HepG2 (cell line): ENCODE measurements at regions not wholly inside any gene's neighbourhood (a gene's known extent, or its start where the extent isn't known, plus 50 kb on each side); places are given as distances from the start of the nearest gene placed in this dataset.

Experiments used
- AFF4 ChIP-seq: sonication (generic); formaldehyde crosslinking; IDR thresholded peaks from 2 replicates; pipeline ENCODE4 v1.4.0; 2020; ENCODE audit warnings: missing genetic modification reagents
- ELF3 ChIP-seq: IDR thresholded peaks from 2 replicates; pipeline ENCODE4 v1.6.1; 2016; ENCODE audit warnings: missing genetic modification reagents, missing compliant biosample characterization
- ETV5 ChIP-seq: IDR thresholded peaks from 2 replicates; pipeline ENCODE4 v1.6.1; 2018; ENCODE audit warnings: missing biosample characterization, missing genetic modification reagents, inconsistent platforms, borderline replicate concordance
- POLR2AphosphoS2 ChIP-seq: IDR thresholded peaks from 2 replicates; pipeline ENCODE4 v1.6.1; 2011; ENCODE audit warnings: low read depth, low read length, improper control_type of control experiment
- TERF1 ChIP-seq: sonication (generic); formaldehyde crosslinking; IDR thresholded peaks from 2 replicates; pipeline ENCODE4 v1.8.0; 2022; ENCODE audit warnings: mild to moderate bottlenecking, missing genetic modification reagents, moderate library complexity
- XRCC5 ChIP-seq: fragments of 200-400 bp; formaldehyde crosslinking; optimal IDR thresholded peaks from 2 replicates; pipeline ENCODE3; 2017; ENCODE audit warnings: mild to moderate bottlenecking, low read length
- ZFP37 ChIP-seq: sonication (generic); formaldehyde crosslinking; IDR thresholded peaks from 2 replicates; pipeline ENCODE4 v1.4.0; 2020; ENCODE audit warnings: missing genetic modification reagents, borderline replicate concordance
- ZFP91 ChIP-seq: sonication (generic); formaldehyde crosslinking; IDR thresholded peaks from 2 replicates; pipeline ENCODE4 v1.9.0; 2022; ENCODE audit warnings: missing genetic modification reagents, mild to moderate bottlenecking, borderline replicate concordance
- ZKSCAN1 ChIP-seq: fragments of 150-350 bp; IDR thresholded peaks from 2 replicates; pipeline ENCODE4 v1.6.1; 2014; ENCODE audit warnings: low read length
- ZNF12 ChIP-seq: sonication (generic); formaldehyde crosslinking; IDR thresholded peaks from 2 replicates; pipeline ENCODE4 v1.5.0; 2020; ENCODE audit warnings: missing genetic modification reagents
- ZNF160 ChIP-seq: sonication (generic); formaldehyde crosslinking; IDR thresholded peaks from 2 replicates; pipeline ENCODE4 v1.8.0; 2022; ENCODE audit warnings: mild to moderate bottlenecking, inconsistent platforms, missing genetic modification reagents
- ZNF549 ChIP-seq: sonication (generic); formaldehyde crosslinking; IDR thresholded peaks from 2 replicates; pipeline ENCODE4 v1.5.0; 2020; ENCODE audit warnings: missing genetic modification reagents
- ZNF558 ChIP-seq: sonication (generic); formaldehyde crosslinking; IDR thresholded peaks from 2 replicates; pipeline ENCODE4 v1.9.0; 2022; ENCODE audit warnings: mild to moderate bottlenecking, missing genetic modification reagents, borderline replicate concordance
- ZNF678 ChIP-seq: sonication (generic); formaldehyde crosslinking; IDR thresholded peaks from 2 replicates; pipeline ENCODE4 v1.4.0; 2020; ENCODE audit warnings: mild to moderate bottlenecking, missing genetic modification reagents
- ZNF768 ChIP-seq: sonication (generic); formaldehyde crosslinking; IDR thresholded peaks from 2 replicates; pipeline ENCODE4 v1.4.0; 2020; ENCODE audit warnings: missing genetic modification reagents
- ZNF775 ChIP-seq: sonication (generic); formaldehyde crosslinking; IDR thresholded peaks from 2 replicates; pipeline ENCODE4 v1.4.0; 2020; ENCODE audit warnings: missing genetic modification reagents, mild to moderate bottlenecking, moderate library complexity, borderline replicate concordance
- TF ChIP-seq, protein P1 (sequence below): sonication (generic); formaldehyde crosslinking; IDR thresholded peaks from 2 replicates; pipeline ENCODE4 v1.4.0; 2020; ENCODE audit warnings: mild to moderate bottlenecking, missing genetic modification reagents
- TF ChIP-seq, protein P2 (sequence below): sonication (generic); formaldehyde crosslinking; IDR thresholded peaks from 2 replicates; pipeline ENCODE4 v1.4.0; 2020; ENCODE audit warnings: mild to moderate bottlenecking, missing genetic modification reagents, borderline replicate concordance
- TF ChIP-seq, protein P3 (sequence below): IDR thresholded peaks from 2 replicates; pipeline ENCODE4 v1.6.1; 2016; ENCODE audit warnings: mild to moderate bottlenecking

DNA sequence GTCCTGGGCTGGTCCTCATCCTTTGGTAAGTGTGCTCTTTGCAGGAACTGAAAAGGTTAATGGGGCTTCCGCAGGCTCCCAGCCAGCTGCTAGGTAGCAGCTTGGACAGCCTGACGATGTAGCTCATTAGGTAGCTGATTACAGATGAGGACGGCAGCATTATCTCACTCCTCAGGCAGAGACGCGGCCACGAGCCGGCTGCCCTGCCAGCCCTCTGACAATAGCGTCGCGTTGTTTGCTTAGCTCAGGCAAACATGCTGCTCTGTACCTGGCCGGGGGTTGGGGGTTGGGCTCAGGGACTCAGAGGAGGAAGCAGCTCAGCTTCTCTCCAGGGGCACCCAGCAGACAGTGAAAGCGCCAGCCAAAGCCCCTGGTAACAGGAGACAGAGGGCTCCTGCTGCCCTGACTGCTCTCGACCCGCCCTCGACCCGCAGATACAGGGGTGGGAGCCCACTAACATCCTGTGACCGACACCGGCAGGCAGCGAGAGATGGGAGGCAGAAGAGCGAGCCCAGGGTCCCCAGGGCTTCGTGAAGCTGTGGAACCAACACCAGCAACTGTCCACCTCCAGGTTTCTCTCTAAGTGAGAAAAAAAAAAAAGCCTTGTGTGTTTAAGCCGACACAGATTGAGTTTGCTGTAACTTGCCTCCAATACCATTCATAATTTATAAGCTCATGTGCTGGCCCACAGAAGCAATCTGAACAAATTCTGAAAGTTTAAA lies 53.4 kb upstream of the DLK1 start (continued):
- TF ChIP-seq, protein P1, sequence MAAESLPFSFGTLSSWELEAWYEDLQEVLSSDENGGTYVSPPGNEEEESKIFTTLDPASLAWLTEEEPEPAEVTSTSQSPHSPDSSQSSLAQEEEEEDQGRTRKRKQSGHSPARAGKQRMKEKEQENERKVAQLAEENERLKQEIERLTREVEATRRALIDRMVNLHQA (CRISPR knock-in tag): no peak
- TF ChIP-seq ZNF775 (CRISPR knock-in tag) (no peak), ZNF160 (CRISPR knock-in tag) (0 out of 2 replicates have a peak, but pooled peaks have one; percentile 60), AFF4 (no peak), ZFP91 (no peak; the same call in 1 of the 2 replicates), ZNF768 (CRISPR knock-in tag) (peak; percentile 62; the same call in 1 of the 2 replicates), ZNF549 (CRISPR knock-in tag) (no peak), ZNF558 (CRISPR knock-in tag) (peak; percentile 60; the same call in 1 of the 2 replicates), ZKSCAN1 (no peak), ZNF678 (CRISPR knock-in tag) (no peak), ETV5 (CRISPR knock-in tag) (peak; percentile 57; the same call in 1 of the 2 replicates), ELF3 (CRISPR knock-in tag) (peak; percentile 78), XRCC5 (peak; percentile 56), ZNF12 (CRISPR knock-in tag) (no peak; the same call in 1 of the 2 replicates), ZFP37 (CRISPR knock-in tag) (0 out of 2 replicates have a peak, but pooled peaks have one; percentile 58), POLR2AphosphoS2 (no peak), TERF1 (no peak)
- TF ChIP-seq, protein P2, sequence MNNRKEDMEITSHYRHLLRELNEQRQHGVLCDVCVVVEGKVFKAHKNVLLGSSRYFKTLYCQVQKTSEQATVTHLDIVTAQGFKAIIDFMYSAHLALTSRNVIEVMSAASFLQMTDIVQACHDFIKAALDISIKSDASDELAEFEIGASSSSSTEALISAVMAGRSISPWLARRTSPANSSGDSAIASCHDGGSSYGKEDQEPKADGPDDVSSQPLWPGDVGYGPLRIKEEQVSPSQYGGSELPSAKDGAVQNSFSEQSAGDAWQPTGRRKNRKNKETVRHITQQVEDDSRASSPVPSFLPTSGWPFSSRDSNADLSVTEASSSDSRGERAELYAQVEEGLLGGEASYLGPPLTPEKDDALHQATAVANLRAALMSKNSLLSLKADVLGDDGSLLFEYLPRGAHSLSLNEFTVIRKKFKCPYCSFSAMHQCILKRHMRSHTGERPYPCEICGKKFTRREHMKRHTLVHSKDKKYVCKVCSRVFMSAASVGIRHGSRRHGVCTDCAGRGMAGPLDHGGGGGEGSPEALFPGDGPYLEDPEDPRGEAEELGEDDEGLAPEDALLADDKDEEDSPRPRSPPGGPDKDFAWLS (CRISPR knock-in tag): no peak
- TF ChIP-seq, protein P3, sequence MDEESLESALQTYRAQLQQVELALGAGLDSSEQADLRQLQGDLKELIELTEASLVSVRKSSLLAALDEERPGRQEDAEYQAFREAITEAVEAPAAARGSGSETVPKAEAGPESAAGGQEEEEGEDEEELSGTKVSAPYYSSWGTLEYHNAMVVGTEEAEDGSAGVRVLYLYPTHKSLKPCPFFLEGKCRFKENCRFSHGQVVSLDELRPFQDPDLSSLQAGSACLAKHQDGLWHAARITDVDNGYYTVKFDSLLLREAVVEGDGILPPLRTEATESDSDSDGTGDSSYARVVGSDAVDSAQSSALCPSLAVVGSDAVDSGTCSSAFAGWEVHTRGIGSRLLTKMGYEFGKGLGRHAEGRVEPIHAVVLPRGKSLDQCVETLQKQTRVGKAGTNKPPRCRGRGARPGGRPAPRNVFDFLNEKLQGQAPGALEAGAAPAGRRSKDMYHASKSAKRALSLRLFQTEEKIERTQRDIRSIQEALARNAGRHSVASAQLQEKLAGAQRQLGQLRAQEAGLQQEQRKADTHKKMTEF (CRISPR knock-in tag): peak; percentile 48
